ENCODE measurements at regions not wholly inside any gene's neighbourhood (a gene's known extent, or its start where the extent isn't known, plus 50 kb on each side); places are given as distances from the start of the nearest gene placed in this dataset.

DNA sequence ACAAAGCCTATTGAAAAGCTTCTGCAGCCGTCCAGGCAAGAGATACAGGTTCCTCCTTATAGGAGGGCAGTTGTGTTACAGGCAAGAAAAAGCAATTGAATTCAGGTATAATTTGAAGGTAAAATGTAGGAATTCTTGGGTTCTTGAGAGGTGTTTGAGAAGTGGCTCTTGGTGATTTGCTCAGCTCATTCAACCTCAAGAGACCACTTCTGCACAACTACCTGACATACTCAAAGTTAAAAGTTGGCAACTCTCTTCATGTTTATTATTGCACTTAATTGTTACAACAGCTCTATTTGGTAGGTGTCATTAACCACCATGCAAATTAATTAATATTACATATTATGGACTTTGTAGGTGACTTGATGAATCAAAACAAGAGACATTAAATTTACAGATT lies 753.2 kb downstream of the ADCYAP1 start:
- TF ChIP-seq, protein P1, sequence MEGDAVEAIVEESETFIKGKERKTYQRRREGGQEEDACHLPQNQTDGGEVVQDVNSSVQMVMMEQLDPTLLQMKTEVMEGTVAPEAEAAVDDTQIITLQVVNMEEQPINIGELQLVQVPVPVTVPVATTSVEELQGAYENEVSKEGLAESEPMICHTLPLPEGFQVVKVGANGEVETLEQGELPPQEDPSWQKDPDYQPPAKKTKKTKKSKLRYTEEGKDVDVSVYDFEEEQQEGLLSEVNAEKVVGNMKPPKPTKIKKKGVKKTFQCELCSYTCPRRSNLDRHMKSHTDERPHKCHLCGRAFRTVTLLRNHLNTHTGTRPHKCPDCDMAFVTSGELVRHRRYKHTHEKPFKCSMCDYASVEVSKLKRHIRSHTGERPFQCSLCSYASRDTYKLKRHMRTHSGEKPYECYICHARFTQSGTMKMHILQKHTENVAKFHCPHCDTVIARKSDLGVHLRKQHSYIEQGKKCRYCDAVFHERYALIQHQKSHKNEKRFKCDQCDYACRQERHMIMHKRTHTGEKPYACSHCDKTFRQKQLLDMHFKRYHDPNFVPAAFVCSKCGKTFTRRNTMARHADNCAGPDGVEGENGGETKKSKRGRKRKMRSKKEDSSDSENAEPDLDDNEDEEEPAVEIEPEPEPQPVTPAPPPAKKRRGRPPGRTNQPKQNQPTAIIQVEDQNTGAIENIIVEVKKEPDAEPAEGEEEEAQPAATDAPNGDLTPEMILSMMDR (IDR thresholded peaks at IDR 0.05) = no peak
- no peak for TF ChIP-seq ZFX (IDR thresholded peaks at IDR 0.05; ENCODE audit: borderline replicate concordance)

All from 22Rv1 (cell line).